ENCODE measurements at regions not wholly inside any gene's neighbourhood (a gene's known extent, or its start where the extent isn't known, plus 50 kb on each side); places are given as distances from the start of the nearest gene placed in this dataset.

DNA sequence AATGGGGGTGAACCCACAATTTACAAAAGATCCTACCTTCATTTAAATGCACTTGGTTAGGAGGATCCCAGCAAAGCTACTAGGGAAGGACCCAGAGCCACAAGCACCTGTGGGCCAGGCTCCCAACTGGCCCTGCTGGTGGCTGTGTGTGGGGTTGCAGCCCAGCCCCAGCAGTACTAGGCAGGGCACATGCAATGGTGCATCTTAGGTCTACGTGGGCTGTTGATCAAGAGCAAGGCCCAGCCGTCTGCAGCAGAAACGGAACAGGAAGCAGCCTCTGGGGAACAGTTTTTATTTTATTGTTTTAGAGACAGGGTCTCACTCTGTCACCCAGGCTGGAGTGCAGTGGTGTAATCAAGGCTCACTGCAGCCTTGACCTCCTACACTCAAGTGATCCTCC is 134.1 kb upstream of the RAB4A start:
- TF ChIP-seq, protein P1, sequence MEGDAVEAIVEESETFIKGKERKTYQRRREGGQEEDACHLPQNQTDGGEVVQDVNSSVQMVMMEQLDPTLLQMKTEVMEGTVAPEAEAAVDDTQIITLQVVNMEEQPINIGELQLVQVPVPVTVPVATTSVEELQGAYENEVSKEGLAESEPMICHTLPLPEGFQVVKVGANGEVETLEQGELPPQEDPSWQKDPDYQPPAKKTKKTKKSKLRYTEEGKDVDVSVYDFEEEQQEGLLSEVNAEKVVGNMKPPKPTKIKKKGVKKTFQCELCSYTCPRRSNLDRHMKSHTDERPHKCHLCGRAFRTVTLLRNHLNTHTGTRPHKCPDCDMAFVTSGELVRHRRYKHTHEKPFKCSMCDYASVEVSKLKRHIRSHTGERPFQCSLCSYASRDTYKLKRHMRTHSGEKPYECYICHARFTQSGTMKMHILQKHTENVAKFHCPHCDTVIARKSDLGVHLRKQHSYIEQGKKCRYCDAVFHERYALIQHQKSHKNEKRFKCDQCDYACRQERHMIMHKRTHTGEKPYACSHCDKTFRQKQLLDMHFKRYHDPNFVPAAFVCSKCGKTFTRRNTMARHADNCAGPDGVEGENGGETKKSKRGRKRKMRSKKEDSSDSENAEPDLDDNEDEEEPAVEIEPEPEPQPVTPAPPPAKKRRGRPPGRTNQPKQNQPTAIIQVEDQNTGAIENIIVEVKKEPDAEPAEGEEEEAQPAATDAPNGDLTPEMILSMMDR (IDR thresholded peaks at IDR 0.05; ENCODE audit: low read depth, low read length), result no peak
- TF ChIP-seq EZH2phosphoT487 (IDR thresholded peaks at IDR 0.05; ENCODE audit: low read depth), result no peak

Data from OCI-LY3 (cell line).